ENCODE measurements at regions not wholly inside any gene's neighbourhood (a gene's known extent, or its start where the extent isn't known, plus 50 kb on each side); places are given as distances from the start of the nearest gene placed in this dataset.

DNA sequence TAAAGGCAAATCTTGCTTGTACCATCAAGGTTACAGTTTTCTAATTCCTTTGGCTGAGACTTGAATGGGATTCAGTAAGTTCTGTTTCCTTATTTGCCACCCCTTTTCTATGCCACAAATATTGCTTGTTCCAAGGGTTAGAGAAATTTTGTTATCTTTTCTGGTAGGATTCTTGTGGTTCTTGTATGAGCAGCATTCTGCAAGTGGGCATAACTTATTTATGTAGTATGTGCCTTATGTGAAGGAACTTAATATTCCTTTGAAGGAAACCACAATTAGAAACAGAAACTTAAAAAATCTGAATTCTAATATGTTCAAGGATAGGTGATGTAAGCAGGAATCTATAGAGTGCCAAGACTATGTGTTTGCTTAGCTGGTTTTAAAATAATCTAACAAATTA, 53.1 kb upstream of the TSPAN5 start:
- TF ChIP-seq, protein P1, sequence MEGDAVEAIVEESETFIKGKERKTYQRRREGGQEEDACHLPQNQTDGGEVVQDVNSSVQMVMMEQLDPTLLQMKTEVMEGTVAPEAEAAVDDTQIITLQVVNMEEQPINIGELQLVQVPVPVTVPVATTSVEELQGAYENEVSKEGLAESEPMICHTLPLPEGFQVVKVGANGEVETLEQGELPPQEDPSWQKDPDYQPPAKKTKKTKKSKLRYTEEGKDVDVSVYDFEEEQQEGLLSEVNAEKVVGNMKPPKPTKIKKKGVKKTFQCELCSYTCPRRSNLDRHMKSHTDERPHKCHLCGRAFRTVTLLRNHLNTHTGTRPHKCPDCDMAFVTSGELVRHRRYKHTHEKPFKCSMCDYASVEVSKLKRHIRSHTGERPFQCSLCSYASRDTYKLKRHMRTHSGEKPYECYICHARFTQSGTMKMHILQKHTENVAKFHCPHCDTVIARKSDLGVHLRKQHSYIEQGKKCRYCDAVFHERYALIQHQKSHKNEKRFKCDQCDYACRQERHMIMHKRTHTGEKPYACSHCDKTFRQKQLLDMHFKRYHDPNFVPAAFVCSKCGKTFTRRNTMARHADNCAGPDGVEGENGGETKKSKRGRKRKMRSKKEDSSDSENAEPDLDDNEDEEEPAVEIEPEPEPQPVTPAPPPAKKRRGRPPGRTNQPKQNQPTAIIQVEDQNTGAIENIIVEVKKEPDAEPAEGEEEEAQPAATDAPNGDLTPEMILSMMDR (IDR thresholded peaks at IDR 0.05), result no peak
- no peak for TF ChIP-seq POLR2A (IDR thresholded peaks at IDR 0.05; ENCODE audit: low read depth)
